Fibroblast of lung (primary cell): ENCODE measurements at regions not wholly inside any gene's neighbourhood (a gene's known extent, or its start where the extent isn't known, plus 50 kb on each side); places are given as distances from the start of the nearest gene placed in this dataset.
A peak's percentile ranks its signal among the peaks of the same experiment; 100 is the strongest.
"Not testable (repeated sequence)": the region's sequence is repeated elsewhere in the genome, so short reads cannot be mapped to it uniquely, and the experiment has no call there.

Experiments
- DNase-seq, 2 donors: peaks; one replicate each; pipeline versions ENCODE4 v3.0.0 to v3.0.0-alpha.2; 2010; ENCODE audit warnings: low read depth in 2 of 2
- H2AFZ ChIP-seq: 2 replicates; pipeline ENCODE4 v1.5.1; 2012; ENCODE audit warnings: low read length, control low read depth, inconsistent platforms
- H3K27ac ChIP-seq: 2 replicates; pipeline ENCODE4 v1.5.1; 2011; ENCODE audit warnings: low read length, control low read depth; ENCODE audit not compliant: insufficient read depth
- H3K27me3 ChIP-seq: 2 replicates; pipeline ENCODE4 v1.5.1; 2011; ENCODE audit warnings: mild to moderate bottlenecking, low read length; ENCODE audit not compliant: control insufficient read depth, insufficient read depth
- H3K36me3 ChIP-seq: 2 replicates; pipeline ENCODE4 v1.5.1; 2011; ENCODE audit warnings: low read length; ENCODE audit not compliant: control insufficient read depth, insufficient read depth
- H3K4me1 ChIP-seq: 2 replicates; pipeline ENCODE4 v1.5.1; 2011; ENCODE audit warnings: low read length; ENCODE audit not compliant: control insufficient read depth, insufficient read depth; ENCODE audit errors: extremely low read depth
- H3K4me2 ChIP-seq: 2 replicates; pipeline ENCODE4 v1.5.1; 2011; ENCODE audit warnings: low read length, control low read depth; ENCODE audit not compliant: insufficient read depth; ENCODE audit errors: extremely low read depth
- H3K4me3 ChIP-seq, 4 experiments: fragments of 200-600 bp in 1 of 4; sonication (generic) in 1 of 4; replicated peaks in 1 of 4; 2 replicates each; pipeline ENCODE4 v1.5.1; 2011 to 2016; ENCODE audit warnings: low read length in 4 of 4, low read depth in 3 of 4, mild to moderate bottlenecking in 3 of 4, control low read depth in 2 of 4, inconsistent platforms in 1 of 4, mixed read lengths in 1 of 4; ENCODE audit not compliant: insufficient read depth in 1 of 4; ENCODE audit errors: control extremely low read depth in 1 of 4
- H3K79me2 ChIP-seq: 2 replicates; pipeline ENCODE4 v1.5.1; 2012; ENCODE audit warnings: mild to moderate bottlenecking, low read length, inconsistent platforms; ENCODE audit not compliant: control insufficient read depth, insufficient read depth
- H3K9ac ChIP-seq: 2 replicates; pipeline ENCODE4 v1.5.1; 2011; ENCODE audit warnings: mild to moderate bottlenecking, low read length, control low read depth; ENCODE audit not compliant: insufficient read depth
- H3K9me3 ChIP-seq: 2 replicates; pipeline ENCODE4 v1.5.1; 2012; ENCODE audit warnings: low read depth, low read length; ENCODE audit not compliant: control insufficient read depth, insufficient read depth
- H4K20me1 ChIP-seq: 2 replicates; pipeline ENCODE4 v1.5.1; 2011; ENCODE audit warnings: low read length; ENCODE audit not compliant: control insufficient read depth, insufficient read depth; ENCODE audit errors: extremely low read depth
- EZH2 ChIP-seq: IDR thresholded peaks from 2 replicates; pipeline ENCODE4 v1.5.1; 2012; ENCODE audit warnings: low read length, control low read depth, mild to moderate bottlenecking; ENCODE audit errors: missing control alignments
- TF ChIP-seq, protein P1 (sequence below), 2 donors: IDR thresholded peaks in 1 of 2; conservative IDR thresholded peaks in 1 of 2; 1 replicate in 1 of 2; 2 replicates in 1 of 2; pipeline ENCODE4 v1.5.1; 2011 to 2012; ENCODE audit warnings: low read length in 2 of 2, control low read depth in 1 of 2, inconsistent platforms in 1 of 2, low read depth in 1 of 2, mild to moderate bottlenecking in 1 of 2

DNA sequence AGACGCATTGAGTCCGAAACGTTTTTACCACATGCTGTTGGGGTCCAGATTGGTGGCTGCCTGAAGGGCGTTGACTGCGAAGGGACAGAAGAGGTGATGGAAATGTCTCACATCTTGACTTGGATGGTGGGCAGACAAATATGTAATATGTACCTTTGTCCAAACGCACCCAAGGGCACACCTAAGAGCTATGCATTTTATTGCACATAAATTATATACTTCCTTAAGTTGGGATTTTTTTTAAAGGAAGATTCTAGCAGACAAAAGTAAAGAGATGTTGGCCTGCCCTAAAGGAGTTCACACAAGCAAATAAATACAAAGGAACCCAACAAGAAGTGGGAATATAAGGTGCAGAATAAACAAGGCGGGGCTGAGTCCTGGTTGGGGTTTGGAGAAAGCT lies 91.1 kb upstream of the TBL1X start:
- H3K4me3 ChIP-seq = no peak overlapping the region
- TF ChIP-seq, protein P1, sequence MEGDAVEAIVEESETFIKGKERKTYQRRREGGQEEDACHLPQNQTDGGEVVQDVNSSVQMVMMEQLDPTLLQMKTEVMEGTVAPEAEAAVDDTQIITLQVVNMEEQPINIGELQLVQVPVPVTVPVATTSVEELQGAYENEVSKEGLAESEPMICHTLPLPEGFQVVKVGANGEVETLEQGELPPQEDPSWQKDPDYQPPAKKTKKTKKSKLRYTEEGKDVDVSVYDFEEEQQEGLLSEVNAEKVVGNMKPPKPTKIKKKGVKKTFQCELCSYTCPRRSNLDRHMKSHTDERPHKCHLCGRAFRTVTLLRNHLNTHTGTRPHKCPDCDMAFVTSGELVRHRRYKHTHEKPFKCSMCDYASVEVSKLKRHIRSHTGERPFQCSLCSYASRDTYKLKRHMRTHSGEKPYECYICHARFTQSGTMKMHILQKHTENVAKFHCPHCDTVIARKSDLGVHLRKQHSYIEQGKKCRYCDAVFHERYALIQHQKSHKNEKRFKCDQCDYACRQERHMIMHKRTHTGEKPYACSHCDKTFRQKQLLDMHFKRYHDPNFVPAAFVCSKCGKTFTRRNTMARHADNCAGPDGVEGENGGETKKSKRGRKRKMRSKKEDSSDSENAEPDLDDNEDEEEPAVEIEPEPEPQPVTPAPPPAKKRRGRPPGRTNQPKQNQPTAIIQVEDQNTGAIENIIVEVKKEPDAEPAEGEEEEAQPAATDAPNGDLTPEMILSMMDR (conservative IDR thresholded peaks at IDR 0.05 in 1 of 2, IDR thresholded peaks at IDR 0.05 in 1 of 2; ENCODE audit: low read depth in 1 of 2, low read length in 2 of 2) = no peak
- no peak for TF ChIP-seq EZH2
- no peak overlapping the region for H3K27ac ChIP-seq
- H3K79me2 ChIP-seq = no peaks in the 10 kb centered on the region
- no peak overlapping the region for H3K4me2 ChIP-seq
- no peak overlapping the region for H3K9ac ChIP-seq
- H2AFZ ChIP-seq = no peak overlapping the region
- no peaks in the 10 kb centered on the region for H4K20me1 ChIP-seq
- DNase-seq = no peak
- no peaks in the 10 kb centered on the region for H3K4me1 ChIP-seq
- H3K27me3 ChIP-seq = no peaks in the 10 kb centered on the region
- no peaks in the 10 kb centered on the region for H3K36me3 ChIP-seq
- no peaks in the 10 kb centered on the region for H3K9me3 ChIP-seq

DNA sequence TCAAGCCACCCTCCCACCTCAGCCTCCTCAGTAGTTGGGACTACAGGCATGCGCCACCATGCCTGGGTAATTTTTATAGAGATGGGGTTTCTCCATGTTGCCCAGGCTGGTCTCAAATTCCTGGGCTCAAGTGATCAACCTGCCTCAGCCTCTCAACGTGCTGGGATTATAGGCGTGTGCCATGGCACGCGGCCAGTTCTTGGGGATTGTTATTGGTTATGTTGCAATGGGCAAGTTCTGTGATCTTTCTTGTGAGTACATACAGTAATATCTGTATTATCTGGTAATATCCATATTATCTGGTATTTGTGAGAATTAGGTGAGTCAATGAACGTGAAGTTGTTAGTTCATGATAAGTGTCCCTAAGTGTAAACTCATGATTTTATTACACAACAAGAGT lies 90.3 kb upstream of the TBL1X start:
- peak in 1 of 2 donors; percentile 25 for DNase-seq

DNA sequence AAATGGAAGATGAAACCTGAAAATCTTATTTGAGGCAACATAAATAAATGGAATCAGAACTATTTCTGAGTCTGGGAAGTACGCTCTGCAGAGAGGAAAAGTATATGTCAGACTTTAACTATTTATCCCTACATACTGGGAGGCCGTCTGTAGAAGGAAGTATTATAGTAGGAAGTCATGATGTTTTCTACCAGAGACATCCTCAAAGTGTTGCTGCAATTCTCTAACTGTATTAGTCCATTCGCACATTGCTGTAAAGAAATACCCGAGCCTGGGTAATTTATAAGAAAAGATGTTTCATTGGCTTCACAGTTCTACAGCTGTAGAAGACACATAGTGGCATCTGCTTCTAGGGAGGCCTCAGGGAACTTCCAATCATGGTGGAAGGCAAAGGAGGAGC lies 88.7 kb upstream of the TBL1X start:
- Histone ChIP-seq H4K20me1 (no peaks in the 10 kb centered on the region), H3K79me2 (no peaks in the 10 kb centered on the region), H3K4me2 (no peak overlapping the region), H3K27ac (no peak overlapping the region), H3K36me3 (no peaks in the 10 kb centered on the region), H3K4me1 (no peaks in the 10 kb centered on the region), H3K4me3 (no peak overlapping the region), H2AFZ (no peak overlapping the region), H3K9ac (no peak overlapping the region), H3K27me3 (no peaks in the 10 kb centered on the region), H3K9me3 (no peaks in the 10 kb centered on the region)
- TF ChIP-seq, protein P1 (conservative IDR thresholded peaks at IDR 0.05 in 1 of 2, IDR thresholded peaks at IDR 0.05 in 1 of 2; ENCODE audit: low read depth in 1 of 2, low read length in 2 of 2) = no peak
- no peak for TF ChIP-seq EZH2
- no peak for DNase-seq

More for the DNA sequence above, 90.3 kb upstream of the TBL1X start:
- Histone ChIP-seq H3K4me3 (no peak overlapping the region), H3K36me3 (no peaks in the 10 kb centered on the region), H3K27ac (no peak overlapping the region), H3K79me2 (no peaks in the 10 kb centered on the region), H3K27me3 (no peaks in the 10 kb centered on the region), H3K4me1 (no peaks in the 10 kb centered on the region), H3K4me2 (no peak overlapping the region), H2AFZ (no peak overlapping the region), H4K20me1 (no peaks in the 10 kb centered on the region), H3K9me3 (no peaks in the 10 kb centered on the region), H3K9ac (no peak overlapping the region)
- no peak for TF ChIP-seq EZH2
- TF ChIP-seq, protein P1 (conservative IDR thresholded peaks at IDR 0.05 in 1 of 2, IDR thresholded peaks at IDR 0.05 in 1 of 2; ENCODE audit: low read depth in 1 of 2, low read length in 2 of 2) = no peak

DNA sequence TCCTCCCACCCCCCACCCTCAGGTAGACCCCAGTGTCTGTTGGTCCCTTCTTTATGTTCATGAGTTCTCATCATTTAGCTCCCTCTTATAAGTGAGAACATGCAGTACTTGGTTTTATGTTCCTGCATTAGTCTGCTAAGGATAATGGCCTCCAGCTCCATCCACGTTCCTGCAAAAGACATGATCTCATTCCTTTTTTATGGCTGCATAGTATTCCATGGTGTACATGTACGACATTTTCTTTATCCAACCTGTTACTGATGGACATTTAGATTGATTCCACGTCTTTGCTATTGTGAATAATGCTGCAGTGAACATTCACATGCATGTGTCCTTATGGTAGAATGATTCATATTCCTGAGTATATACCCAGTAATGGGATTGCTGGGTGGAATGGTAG lies 87.6 kb upstream of the TBL1X start:
- not testable (repeated sequence) for H3K4me1 ChIP-seq, H3K27ac ChIP-seq, DNase-seq, H3K79me2 ChIP-seq, H3K27me3 ChIP-seq, H2AFZ ChIP-seq, H3K4me3 ChIP-seq, H3K9ac ChIP-seq, H3K9me3 ChIP-seq, H4K20me1 ChIP-seq, H3K36me3 ChIP-seq, H3K4me2 ChIP-seq
